ENCODE measurements at regions not wholly inside any gene's neighbourhood (a gene's known extent, or its start where the extent isn't known, plus 50 kb on each side); places are given as distances from the start of the nearest gene placed in this dataset.

DNA sequence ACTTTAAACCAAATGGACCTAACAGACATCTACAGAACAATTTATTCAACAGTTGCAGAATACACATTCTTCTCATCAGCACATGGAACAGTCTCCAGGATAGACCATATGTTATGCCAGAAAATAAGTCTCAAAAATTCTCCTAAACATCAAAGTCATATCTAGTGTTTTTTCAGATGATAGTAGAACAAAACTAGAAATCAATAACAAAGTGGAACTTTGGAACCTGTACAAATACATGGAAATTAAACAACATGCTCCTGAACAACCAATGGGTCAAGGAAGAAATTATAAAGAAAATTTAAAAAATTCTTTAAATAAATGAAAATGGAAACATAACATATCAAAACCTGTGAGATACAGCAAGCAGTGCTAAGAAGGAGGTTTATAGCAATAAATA lies 194.1 kb upstream of the SIX2 start:
- TF ChIP-seq POLR2A (IDR thresholded peaks at IDR 0.05): no peak
- TF ChIP-seq, protein P1, sequence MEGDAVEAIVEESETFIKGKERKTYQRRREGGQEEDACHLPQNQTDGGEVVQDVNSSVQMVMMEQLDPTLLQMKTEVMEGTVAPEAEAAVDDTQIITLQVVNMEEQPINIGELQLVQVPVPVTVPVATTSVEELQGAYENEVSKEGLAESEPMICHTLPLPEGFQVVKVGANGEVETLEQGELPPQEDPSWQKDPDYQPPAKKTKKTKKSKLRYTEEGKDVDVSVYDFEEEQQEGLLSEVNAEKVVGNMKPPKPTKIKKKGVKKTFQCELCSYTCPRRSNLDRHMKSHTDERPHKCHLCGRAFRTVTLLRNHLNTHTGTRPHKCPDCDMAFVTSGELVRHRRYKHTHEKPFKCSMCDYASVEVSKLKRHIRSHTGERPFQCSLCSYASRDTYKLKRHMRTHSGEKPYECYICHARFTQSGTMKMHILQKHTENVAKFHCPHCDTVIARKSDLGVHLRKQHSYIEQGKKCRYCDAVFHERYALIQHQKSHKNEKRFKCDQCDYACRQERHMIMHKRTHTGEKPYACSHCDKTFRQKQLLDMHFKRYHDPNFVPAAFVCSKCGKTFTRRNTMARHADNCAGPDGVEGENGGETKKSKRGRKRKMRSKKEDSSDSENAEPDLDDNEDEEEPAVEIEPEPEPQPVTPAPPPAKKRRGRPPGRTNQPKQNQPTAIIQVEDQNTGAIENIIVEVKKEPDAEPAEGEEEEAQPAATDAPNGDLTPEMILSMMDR (IDR thresholded peaks at IDR 0.05): no peak

All from breast epithelium (tissue), 3 donors.